HG02870 (cell line): ENCODE measurements at regions not wholly inside any gene's neighbourhood (a gene's known extent, or its start where the extent isn't known, plus 50 kb on each side); places are given as distances from the start of the nearest gene placed in this dataset.
A peak's percentile ranks its signal among the peaks of the same experiment; 100 is the strongest.

Experiments
- ATAC-seq: cut with Tn5 transposase; IDR thresholded peaks from one replicate; pipeline ENCODE4 v1.9.1; 2021; ENCODE audit warnings: mild to moderate bottlenecking, moderate library complexity; ENCODE audit not compliant: unreplicated experiment

DNA sequence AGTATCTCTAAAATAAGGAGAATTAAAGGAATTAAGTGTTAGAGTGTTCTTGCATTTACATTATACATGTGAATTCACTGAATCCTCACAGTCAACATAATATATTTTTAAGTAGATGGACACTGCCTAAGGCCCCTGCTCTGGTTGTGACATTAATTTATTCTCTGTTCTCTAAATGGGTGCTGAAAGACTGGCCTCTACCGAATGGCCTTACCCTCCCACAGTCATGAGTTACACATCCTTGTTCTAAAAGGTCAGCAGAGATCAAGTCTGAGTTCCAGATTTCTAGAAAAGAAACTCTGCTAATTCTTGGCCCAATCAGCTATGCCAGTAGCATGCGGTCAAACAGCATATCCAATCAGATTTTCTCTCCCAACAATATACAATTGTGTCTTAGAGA, 193.2 kb downstream of the TM2D1 start:
- no peak for ATAC-seq

DNA sequence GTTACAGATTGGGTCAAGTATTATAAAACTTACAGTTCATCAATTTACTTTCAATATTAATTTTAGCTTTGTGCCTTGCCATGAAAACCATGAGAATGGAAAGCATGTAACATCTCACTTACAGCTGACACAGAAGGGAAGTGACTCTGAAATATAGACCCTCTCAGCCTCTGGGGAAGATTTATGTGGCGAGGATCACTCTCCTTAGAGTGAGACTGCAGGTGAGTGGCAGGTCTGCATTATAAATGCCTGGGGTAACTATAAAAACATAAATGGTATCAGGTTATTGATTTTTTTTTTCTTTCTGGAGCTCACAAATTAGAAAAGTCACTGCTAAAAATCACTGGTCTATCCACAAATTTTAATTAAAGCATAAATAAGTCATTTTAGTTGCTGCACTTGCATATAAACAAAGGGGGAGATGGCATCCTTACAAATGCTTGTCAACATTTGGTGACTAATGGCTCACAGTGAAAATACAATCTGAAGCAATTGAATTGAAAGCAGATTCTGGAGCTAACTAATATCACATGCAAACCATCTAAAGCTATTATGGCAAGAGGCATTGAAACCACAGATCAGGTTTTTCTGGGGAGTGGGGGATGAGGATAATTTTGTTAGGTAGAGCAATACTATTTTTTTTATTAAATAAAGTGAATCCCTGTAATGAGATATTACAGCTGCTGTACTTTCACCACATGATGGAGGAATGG, 200.9 kb downstream of the TM2D1 start:
- ATAC-seq, result no peak

- ATAC-seq, result no peak
These were observed 201.7 kb downstream of the TM2D1 start for GRCh38 chr1:61523229-61523628.

DNA sequence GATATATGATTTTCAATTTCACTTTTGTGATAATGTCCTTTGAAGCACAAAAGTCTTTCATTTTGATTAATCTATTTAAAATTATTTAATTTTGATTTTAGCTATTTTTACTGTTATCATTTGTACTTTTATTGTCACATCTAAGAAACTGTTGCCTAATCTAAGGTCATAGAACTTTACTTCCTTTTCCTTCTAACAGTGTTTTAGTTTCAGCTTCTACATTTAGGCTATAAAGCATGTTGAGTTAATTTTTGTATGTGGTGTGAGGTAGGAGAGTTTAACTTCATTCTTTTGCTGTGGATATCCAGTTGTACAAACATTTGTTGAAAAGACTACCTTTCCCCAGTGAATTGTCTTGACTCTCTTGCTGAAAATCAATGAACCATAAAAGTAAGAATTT, 204.5 kb downstream of the TM2D1 start:
- ATAC-seq, result no peak

DNA sequence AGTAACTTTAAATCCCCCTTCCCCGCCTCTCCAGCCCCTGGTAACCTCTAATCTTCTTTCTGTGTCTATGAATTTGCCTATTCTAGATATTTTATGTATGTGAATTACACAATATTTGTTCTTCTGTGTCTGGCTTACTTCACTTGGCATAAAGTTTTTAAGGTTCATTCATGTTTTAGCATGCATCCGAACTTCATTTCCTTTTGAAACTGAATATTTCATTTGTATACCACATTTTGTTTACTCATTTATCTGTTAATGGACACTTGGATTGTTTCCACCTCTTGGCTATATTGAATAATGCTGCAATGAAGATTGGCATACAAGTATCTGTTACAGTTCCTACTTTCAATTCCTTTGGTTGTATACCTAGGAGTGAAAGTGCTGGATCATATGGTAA, 205.3 kb downstream of the TM2D1 start:
- ATAC-seq, result no peak

GRCh38 chr1:61518670-61519400, 206.1 kb downstream of the TM2D1 start:
- ATAC-seq, result peak; percentile 92

- no peak for ATAC-seq
These were observed 207.6 kb downstream of the TM2D1 start for GRCh38 chr1:61517345-61517744.

DNA sequence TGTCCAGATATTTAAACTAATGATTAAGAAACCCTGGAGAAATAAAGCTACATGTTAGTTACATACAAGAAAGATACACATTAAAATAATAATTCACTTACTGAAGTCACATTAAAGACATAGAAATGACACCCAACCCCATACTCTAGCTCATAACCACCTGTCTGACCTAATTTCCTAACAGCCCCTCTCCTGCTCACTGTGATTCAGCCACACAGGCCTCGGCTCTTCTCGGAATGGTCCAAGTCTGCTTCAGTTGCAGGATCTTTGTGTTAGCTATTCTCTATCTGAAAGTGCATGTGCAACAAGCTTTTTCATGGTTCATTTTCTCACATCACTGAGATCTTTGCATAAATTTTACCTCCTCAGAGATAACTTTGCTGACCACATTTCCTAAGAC, 209.8 kb downstream of the TM2D1 start:
- no peak for ATAC-seq
